Panc1 (cell line): ENCODE measurements at regions not wholly inside any gene's neighbourhood (a gene's known extent, or its start where the extent isn't known, plus 50 kb on each side); places are given as distances from the start of the nearest gene placed in this dataset.

Source experiments
- ATAC-seq: fragments of 200-7000 bp; cut with Tn5 transposase; 2 replicates; pipeline ENCODE4 v1.9.1; 2020; ENCODE audit warnings: mild to moderate bottlenecking, moderate library complexity
- BruUV-seq: library from RNA; stranded (reverse); fragments of 400-500 nt; replicated peaks from 2 replicates; lab custom pipeline; 2021; lab: Mats Ljungman, UMichigan
- CTCF ChIA-PET: fragments of 300-600 bp; sonication (Branson Sonifier 250); formaldehyde crosslinking; loops from one replicate; lab custom pipeline; 2022; ENCODE audit warnings: antibody characterized with exemption; lab: Charles Lee
- POLR2A ChIA-PET: fragments of 300-600 bp; sonication (Branson Sonifier 250); formaldehyde crosslinking; loops from one replicate; lab custom pipeline; 2022; ENCODE audit warnings: antibody characterized with exemption; lab: Charles Lee
- DNase-seq: peaks from one replicate; pipeline ENCODE4 v3.0.0-alpha.2; 2010; ENCODE audit warnings: low read depth, low spot score
- H3K27ac ChIP-seq: 2 replicates; pipeline ENCODE4 v1.5.1; 2011; ENCODE audit warnings: mild to moderate bottlenecking, low read length, inconsistent platforms
- H3K27me3 ChIP-seq: fragments of 200-500 bp; sonication (Bioruptor generic); 2 replicates; pipeline ENCODE4 v1.6.0; 2014; ENCODE audit warnings: low read length, inconsistent platforms; ENCODE audit not compliant: control insufficient read depth, insufficient read depth
- H3K36me3 ChIP-seq: fragments of 200-500 bp; sonication (Bioruptor generic); 2 replicates; pipeline ENCODE4 v1.5.1; 2014; ENCODE audit warnings: inconsistent platforms, mild to moderate bottlenecking, low read length, moderate library complexity; ENCODE audit not compliant: control insufficient read depth, insufficient read depth
- H3K4me1 ChIP-seq: 2 replicates; pipeline ENCODE4 v1.5.1; 2011; ENCODE audit warnings: inconsistent platforms, mild to moderate bottlenecking, low read length, moderate library complexity; ENCODE audit not compliant: control insufficient read depth, insufficient read depth
- H3K4me3 ChIP-seq, 2 experiments: 2 replicates each; pipeline ENCODE4 v1.5.1; 2011 to 2012; ENCODE audit warnings: low read depth in 2 of 2, low read length in 2 of 2, mild to moderate bottlenecking in 2 of 2, inconsistent platforms in 1 of 2, moderate library complexity in 1 of 2
- H3K9me3 ChIP-seq: fragments of 200-500 bp; sonication (Bioruptor generic); 2 replicates; pipeline ENCODE4 v1.5.1; 2014; ENCODE audit warnings: low read depth, mild to moderate bottlenecking, inconsistent platforms, low read length, moderate library complexity; ENCODE audit not compliant: control insufficient read depth, insufficient read depth
- CTCF ChIP-seq: fragments of 450-650 bp; IDR thresholded peaks from 2 replicates; pipeline ENCODE4 v1.5.1; 2017; ENCODE audit warnings: mild to moderate bottlenecking
- POLR2AphosphoS5 ChIP-seq: IDR thresholded peaks from 2 replicates; pipeline ENCODE4 v1.6.1; 2012; ENCODE audit warnings: mild to moderate bottlenecking, low read depth, low read length, moderate library complexity
- SIN3A ChIP-seq: IDR thresholded peaks from 2 replicates; pipeline ENCODE4 v1.6.1; 2012; ENCODE audit warnings: low read depth, mild to moderate bottlenecking, low read length, moderate library complexity, borderline replicate concordance; ENCODE audit not compliant: insufficient read depth
- TCF7L2 ChIP-seq: IDR thresholded peaks from 2 replicates; pipeline ENCODE4 v1.6.1; 2011; ENCODE audit warnings: mild to moderate bottlenecking, low read depth, low read length, inconsistent platforms
- in situ Hi-C: cut with HindIII; loops from 2 replicates; pipeline ENCODE4 v1.10.0; 2016; ENCODE audit warnings: low sequenced_read_pairs, low pct_unique_long_range_greater_than_20kb
- intact Hi-C: fragments of 100-400 bp; cut with micrococcal nuclease; formaldehyde crosslinking; loops from one replicate; pipeline ENCODE4 v1.10.0; 2022; ENCODE audit not compliant: unreplicated experiment
- TF ChIP-seq, protein P1 (sequence below), 2 experiments: IDR thresholded peaks; 2 replicates each; pipeline ENCODE4 v1.6.1; 2011 to 2012; ENCODE audit warnings: low read depth in 2 of 2, control low read depth in 1 of 2, low read length in 1 of 2, mild to moderate bottlenecking in 1 of 2, moderate library complexity in 1 of 2; ENCODE audit not compliant: insufficient read depth in 1 of 2

DNA sequence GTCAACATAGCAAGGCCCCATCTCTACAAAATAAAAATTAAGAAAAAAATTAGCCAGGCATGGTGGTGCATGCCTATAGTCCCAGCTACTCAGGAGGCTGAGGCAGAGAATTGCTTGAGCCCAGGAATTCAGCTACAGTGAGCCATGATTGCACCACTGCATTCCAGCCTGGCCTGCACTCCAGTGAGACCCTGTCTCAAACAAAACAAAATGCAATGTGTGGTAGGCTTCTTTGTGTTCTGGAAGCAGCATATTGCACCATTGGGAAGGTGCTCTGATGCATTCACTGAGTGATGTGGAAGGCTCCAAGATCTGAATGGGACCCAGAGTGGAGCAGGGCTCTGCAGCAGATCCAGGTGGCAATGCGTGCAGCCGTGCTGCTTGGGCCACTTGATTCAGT, 99.6 kb upstream of the COG2 start:
- TF ChIP-seq SIN3A = no peak
- TF ChIP-seq, protein P1, sequence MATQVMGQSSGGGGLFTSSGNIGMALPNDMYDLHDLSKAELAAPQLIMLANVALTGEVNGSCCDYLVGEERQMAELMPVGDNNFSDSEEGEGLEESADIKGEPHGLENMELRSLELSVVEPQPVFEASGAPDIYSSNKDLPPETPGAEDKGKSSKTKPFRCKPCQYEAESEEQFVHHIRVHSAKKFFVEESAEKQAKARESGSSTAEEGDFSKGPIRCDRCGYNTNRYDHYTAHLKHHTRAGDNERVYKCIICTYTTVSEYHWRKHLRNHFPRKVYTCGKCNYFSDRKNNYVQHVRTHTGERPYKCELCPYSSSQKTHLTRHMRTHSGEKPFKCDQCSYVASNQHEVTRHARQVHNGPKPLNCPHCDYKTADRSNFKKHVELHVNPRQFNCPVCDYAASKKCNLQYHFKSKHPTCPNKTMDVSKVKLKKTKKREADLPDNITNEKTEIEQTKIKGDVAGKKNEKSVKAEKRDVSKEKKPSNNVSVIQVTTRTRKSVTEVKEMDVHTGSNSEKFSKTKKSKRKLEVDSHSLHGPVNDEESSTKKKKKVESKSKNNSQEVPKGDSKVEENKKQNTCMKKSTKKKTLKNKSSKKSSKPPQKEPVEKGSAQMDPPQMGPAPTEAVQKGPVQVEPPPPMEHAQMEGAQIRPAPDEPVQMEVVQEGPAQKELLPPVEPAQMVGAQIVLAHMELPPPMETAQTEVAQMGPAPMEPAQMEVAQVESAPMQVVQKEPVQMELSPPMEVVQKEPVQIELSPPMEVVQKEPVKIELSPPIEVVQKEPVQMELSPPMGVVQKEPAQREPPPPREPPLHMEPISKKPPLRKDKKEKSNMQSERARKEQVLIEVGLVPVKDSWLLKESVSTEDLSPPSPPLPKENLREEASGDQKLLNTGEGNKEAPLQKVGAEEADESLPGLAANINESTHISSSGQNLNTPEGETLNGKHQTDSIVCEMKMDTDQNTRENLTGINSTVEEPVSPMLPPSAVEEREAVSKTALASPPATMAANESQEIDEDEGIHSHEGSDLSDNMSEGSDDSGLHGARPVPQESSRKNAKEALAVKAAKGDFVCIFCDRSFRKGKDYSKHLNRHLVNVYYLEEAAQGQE (IDR thresholded peaks at IDR 0.05; ENCODE audit: insufficient read depth in 1 of 2, low read depth in 2 of 2, low read length in 1 of 2) = no peak
- no peak for TF ChIP-seq POLR2AphosphoS5
- no peak for TF ChIP-seq TCF7L2
- TF ChIP-seq CTCF = no peak
- no peak overlapping the region for H3K27ac ChIP-seq
- BruUV-seq = no TSS peak
- ATAC-seq (no peak), DNase-seq (no peak)
- no peaks in the 10 kb centered on the region for H3K9me3 ChIP-seq
- CTCF ChIA-PET = no interaction called here
- H3K27me3 ChIP-seq = no peaks in the 10 kb centered on the region; the same call in 1 of the 2 replicates
- intact Hi-C loops (no loop called here), in situ Hi-C loops (no loop called here)
- no peaks in the 10 kb centered on the region for H3K36me3 ChIP-seq
- POLR2A ChIA-PET = no interaction called here
- no peak overlapping the region for H3K4me3 ChIP-seq
- H3K4me1 ChIP-seq = no peaks in the 10 kb centered on the region

DNA sequence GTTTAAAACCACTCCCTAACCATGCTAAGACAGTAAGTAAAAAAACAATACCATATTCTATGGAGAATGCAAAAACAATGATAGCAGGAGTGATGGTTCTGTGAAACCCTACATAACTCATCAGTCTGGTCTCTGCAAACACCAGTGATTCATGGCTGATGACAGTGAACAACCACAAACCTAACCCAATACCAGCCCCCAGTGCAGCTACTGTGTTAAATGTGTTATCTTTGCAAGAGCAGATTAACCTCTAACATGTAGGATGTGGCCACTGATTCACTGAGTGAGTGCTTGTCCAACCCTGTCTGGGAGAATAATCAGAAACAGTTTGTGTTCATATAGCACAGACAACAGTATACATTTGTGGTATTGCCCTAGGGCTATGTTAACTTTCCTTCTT, 100.2 kb upstream of the COG2 start:
- TF ChIP-seq CTCF = no peak
- no peak for TF ChIP-seq TCF7L2
- TF ChIP-seq SIN3A = no peak
- no peak for TF ChIP-seq POLR2AphosphoS5
- TF ChIP-seq, protein P1 (IDR thresholded peaks at IDR 0.05; ENCODE audit: insufficient read depth in 1 of 2, low read depth in 2 of 2, low read length in 1 of 2) = no peak
- ChIA-PET CTCF (no interaction called here), POLR2A (no interaction called here)
- intact Hi-C loops = no loop called here
- no peak overlapping the region for H3K4me3 ChIP-seq
- H3K27me3 ChIP-seq = no peaks in the 10 kb centered on the region
- H3K9me3 ChIP-seq = no peaks in the 10 kb centered on the region
- DNase-seq (no peak), ATAC-seq (no peak)
- BruUV-seq = no TSS peak
- H3K27ac ChIP-seq = no peak overlapping the region
- no peaks in the 10 kb centered on the region for H3K4me1 ChIP-seq
- H3K36me3 ChIP-seq = no peaks in the 10 kb centered on the region
- in situ Hi-C loops = no loop called here
